ENCODE measurements at regions not wholly inside any gene's neighbourhood (a gene's known extent, or its start where the extent isn't known, plus 50 kb on each side); places are given as distances from the start of the nearest gene placed in this dataset.

DNA sequence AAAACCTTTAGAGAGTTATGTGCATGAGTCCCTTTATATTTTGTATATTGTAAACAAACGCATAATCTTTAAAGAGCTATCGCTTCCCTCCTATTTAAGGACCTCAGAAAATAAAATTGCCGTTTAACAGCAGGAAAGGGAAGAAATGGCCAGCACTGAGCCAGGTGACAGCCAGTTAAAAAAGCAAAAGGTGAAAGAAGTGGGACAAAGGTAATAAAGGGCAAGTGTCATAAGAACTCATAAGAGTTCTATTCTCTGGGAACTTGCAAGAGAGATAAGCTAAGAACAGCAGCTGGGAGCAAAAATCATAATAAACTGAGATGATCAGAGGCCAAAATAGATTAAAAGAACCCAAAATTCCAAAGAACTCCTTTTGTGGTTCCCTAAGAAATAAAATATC is 520.9 kb upstream of the PKN2 start:
- TF ChIP-seq, protein P1, sequence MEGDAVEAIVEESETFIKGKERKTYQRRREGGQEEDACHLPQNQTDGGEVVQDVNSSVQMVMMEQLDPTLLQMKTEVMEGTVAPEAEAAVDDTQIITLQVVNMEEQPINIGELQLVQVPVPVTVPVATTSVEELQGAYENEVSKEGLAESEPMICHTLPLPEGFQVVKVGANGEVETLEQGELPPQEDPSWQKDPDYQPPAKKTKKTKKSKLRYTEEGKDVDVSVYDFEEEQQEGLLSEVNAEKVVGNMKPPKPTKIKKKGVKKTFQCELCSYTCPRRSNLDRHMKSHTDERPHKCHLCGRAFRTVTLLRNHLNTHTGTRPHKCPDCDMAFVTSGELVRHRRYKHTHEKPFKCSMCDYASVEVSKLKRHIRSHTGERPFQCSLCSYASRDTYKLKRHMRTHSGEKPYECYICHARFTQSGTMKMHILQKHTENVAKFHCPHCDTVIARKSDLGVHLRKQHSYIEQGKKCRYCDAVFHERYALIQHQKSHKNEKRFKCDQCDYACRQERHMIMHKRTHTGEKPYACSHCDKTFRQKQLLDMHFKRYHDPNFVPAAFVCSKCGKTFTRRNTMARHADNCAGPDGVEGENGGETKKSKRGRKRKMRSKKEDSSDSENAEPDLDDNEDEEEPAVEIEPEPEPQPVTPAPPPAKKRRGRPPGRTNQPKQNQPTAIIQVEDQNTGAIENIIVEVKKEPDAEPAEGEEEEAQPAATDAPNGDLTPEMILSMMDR (IDR thresholded peaks at IDR 0.05), result no peak
- TF ChIP-seq POLR2A (IDR thresholded peaks at IDR 0.05), result no peak

All from body of pancreas (tissue), 4 donors.